ENCODE measurements at regions not wholly inside any gene's neighbourhood (a gene's known extent, or its start where the extent isn't known, plus 50 kb on each side); places are given as distances from the start of the nearest gene placed in this dataset.

DNA sequence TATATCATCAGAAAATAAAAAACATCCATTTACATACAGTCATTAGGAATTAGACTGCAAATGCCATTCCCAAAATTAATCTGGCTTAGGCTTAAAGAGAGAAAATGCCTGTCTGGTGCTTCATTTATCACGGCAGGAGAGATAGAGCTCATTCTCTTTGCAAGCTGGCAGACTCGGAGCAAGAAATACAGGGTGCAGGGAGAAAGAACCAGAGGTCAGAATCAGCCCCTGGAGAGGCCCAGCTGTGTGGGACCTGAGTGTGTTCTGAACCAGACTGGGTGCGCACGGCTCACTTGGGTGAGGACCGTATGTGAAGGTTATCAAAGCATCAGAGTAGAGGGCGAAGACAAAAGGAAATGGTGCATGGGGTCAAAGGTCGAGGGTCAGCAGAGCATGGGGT lies 227.8 kb downstream of the ACKR3 start:
- intact Hi-C loops (cut with micrococcal nuclease) = no loop called here
- Mint-ChIP-seq H3K27me3 (ENCODE audit: insufficient read depth, unreplicated experiment) (no peaks in the 10 kb centered on the region), H3K36me3 (ENCODE audit: insufficient read depth, unreplicated experiment) (peaks cover 5% of the 10 kb centered on the region), H3K27ac (ENCODE audit: low read depth, unreplicated experiment) (no peak overlapping the region), H3K4me1 (ENCODE audit: insufficient read depth, unreplicated experiment) (no peaks in the 10 kb centered on the region), H3K4me3 (ENCODE audit: unreplicated experiment) (no peak overlapping the region), H3K9me3 (ENCODE audit: unreplicated experiment) (peaks cover 7% of the 10 kb centered on the region)
- no TSS peak for BruUV-seq (replicated peaks)
- no peak for DNase-seq (ENCODE audit: unreplicated experiment)
- CTCF ChIA-PET = no interaction called here
- TF ChIP-seq, protein P1, sequence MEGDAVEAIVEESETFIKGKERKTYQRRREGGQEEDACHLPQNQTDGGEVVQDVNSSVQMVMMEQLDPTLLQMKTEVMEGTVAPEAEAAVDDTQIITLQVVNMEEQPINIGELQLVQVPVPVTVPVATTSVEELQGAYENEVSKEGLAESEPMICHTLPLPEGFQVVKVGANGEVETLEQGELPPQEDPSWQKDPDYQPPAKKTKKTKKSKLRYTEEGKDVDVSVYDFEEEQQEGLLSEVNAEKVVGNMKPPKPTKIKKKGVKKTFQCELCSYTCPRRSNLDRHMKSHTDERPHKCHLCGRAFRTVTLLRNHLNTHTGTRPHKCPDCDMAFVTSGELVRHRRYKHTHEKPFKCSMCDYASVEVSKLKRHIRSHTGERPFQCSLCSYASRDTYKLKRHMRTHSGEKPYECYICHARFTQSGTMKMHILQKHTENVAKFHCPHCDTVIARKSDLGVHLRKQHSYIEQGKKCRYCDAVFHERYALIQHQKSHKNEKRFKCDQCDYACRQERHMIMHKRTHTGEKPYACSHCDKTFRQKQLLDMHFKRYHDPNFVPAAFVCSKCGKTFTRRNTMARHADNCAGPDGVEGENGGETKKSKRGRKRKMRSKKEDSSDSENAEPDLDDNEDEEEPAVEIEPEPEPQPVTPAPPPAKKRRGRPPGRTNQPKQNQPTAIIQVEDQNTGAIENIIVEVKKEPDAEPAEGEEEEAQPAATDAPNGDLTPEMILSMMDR (IDR thresholded peaks at IDR 0.05; ENCODE audit: unreplicated experiment) = no peak
- POLR2A ChIA-PET = no interaction called here

DNA sequence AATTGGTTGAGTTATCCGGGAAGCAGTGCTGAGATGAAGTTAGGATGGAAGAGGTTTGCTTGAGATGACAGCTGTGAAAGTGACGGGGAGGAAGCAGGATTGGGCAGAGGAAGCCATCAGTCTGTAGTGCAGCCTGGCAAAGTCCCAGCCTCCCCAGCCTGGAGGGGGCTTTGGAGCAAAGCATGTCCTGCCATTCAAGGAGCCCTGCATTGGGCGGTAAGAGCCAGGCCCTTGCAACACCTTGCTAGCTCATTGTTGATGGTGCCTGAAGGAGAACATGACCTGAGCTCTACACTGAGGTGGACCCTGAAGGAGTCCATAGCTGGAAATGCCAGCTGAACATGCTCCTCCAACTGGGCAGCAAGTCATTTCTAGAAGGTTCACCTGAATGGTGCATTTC lies 228.9 kb downstream of the ACKR3 start:
- CTCF ChIA-PET = interaction anchor here (0.6 kb wide), 1 partner anchor 172 kb away, joined by 3 read pairs; no protein-coding TSS in a partner anchor
- TF ChIP-seq, protein P1 (IDR thresholded peaks at IDR 0.05; ENCODE audit: unreplicated experiment) = no peak
- BruUV-seq (replicated peaks) = no TSS peak
- no peak overlapping the region for H3K27ac Mint-ChIP-seq (ENCODE audit: low read depth, unreplicated experiment)
- H3K36me3 Mint-ChIP-seq (ENCODE audit: insufficient read depth, unreplicated experiment) = peaks cover 5% of the 10 kb centered on the region
- H3K4me1 Mint-ChIP-seq (ENCODE audit: insufficient read depth, unreplicated experiment) = no peaks in the 10 kb centered on the region
- no peaks in the 10 kb centered on the region for H3K27me3 Mint-ChIP-seq (ENCODE audit: insufficient read depth, unreplicated experiment)
- H3K9me3 Mint-ChIP-seq (ENCODE audit: unreplicated experiment) = peaks cover 7% of the 10 kb centered on the region
- intact Hi-C loops (cut with micrococcal nuclease) = no loop called here
- POLR2A ChIA-PET = interaction anchor here (0.7 kb wide), 1 partner anchor 212 kb away, joined by 3 read pairs; no protein-coding TSS in a partner anchor
- H3K4me3 Mint-ChIP-seq (ENCODE audit: unreplicated experiment) = no peak overlapping the region
- no peak for DNase-seq (ENCODE audit: unreplicated experiment)

GRCh38 chr2:236799391-236800026 lies 229.9 kb downstream of the ACKR3 start:
- Mint-ChIP-seq H3K4me1 (ENCODE audit: insufficient read depth, unreplicated experiment) (no peaks in the 10 kb centered on the region), H3K9me3 (ENCODE audit: unreplicated experiment) (peaks cover 7% of the 10 kb centered on the region), H3K27me3 (ENCODE audit: insufficient read depth, unreplicated experiment) (no peaks in the 10 kb centered on the region), H3K27ac (ENCODE audit: low read depth, unreplicated experiment) (no peak overlapping the region), H3K36me3 (ENCODE audit: insufficient read depth, unreplicated experiment) (peaks cover 5% of the 10 kb centered on the region), H3K4me3 (ENCODE audit: unreplicated experiment) (no peak overlapping the region)
- DNase-seq (ENCODE audit: unreplicated experiment) = no peak
- TF ChIP-seq, protein P1 (IDR thresholded peaks at IDR 0.05; ENCODE audit: unreplicated experiment) = no peak
- intact Hi-C loops (cut with micrococcal nuclease) = no loop called here
- ChIA-PET POLR2A (no interaction called here), CTCF (no interaction called here)
- no TSS peak for BruUV-seq (replicated peaks)

DNA sequence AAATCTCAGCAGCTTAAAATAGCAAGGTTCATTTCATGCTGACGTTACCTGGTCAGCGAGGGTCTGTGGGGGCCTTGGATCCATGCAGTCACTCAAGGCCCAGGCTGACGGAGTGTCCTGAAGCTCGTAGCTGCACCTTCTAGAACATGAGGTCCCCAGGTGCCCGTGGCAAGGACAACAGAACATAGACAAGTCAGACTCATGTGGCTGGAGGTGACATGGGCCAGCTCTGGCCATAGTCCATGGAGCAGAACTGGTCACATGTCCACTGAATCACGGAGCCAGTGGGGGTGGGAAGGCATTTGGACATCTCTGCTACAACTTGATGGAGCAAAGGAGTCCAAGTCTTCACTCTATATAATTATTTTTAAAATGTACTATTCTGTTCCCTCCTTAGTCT lies 233.2 kb downstream of the ACKR3 start:
- Mint-ChIP-seq H3K4me3 (ENCODE audit: unreplicated experiment) (no peak overlapping the region), H3K27ac (ENCODE audit: low read depth, unreplicated experiment) (no peak overlapping the region), H3K27me3 (ENCODE audit: insufficient read depth, unreplicated experiment) (no peaks in the 10 kb centered on the region), H3K36me3 (ENCODE audit: insufficient read depth, unreplicated experiment) (no peaks in the 10 kb centered on the region), H3K9me3 (ENCODE audit: unreplicated experiment) (no peaks in the 10 kb centered on the region), H3K4me1 (ENCODE audit: insufficient read depth, unreplicated experiment) (no peaks in the 10 kb centered on the region)
- intact Hi-C loops (cut with micrococcal nuclease) = no loop called here
- CTCF ChIA-PET = interaction anchor here (0.6 to 0.8 kb wide), 2 partner anchors 10 to 31 kb away, joined by 3 read pairs; no protein-coding TSS in a partner anchor
- POLR2A ChIA-PET = no interaction called here
- no TSS peak for BruUV-seq (replicated peaks)
- TF ChIP-seq, protein P1 (IDR thresholded peaks at IDR 0.05; ENCODE audit: unreplicated experiment) = no peak
- no peak for DNase-seq (ENCODE audit: unreplicated experiment)

All from MCF 10A (cell line).